ENCODE measurements at regions not wholly inside any gene's neighbourhood (a gene's known extent, or its start where the extent isn't known, plus 50 kb on each side); places are given as distances from the start of the nearest gene placed in this dataset.
A peak's percentile ranks its signal among the peaks of the same experiment; 100 is the strongest.

DNA sequence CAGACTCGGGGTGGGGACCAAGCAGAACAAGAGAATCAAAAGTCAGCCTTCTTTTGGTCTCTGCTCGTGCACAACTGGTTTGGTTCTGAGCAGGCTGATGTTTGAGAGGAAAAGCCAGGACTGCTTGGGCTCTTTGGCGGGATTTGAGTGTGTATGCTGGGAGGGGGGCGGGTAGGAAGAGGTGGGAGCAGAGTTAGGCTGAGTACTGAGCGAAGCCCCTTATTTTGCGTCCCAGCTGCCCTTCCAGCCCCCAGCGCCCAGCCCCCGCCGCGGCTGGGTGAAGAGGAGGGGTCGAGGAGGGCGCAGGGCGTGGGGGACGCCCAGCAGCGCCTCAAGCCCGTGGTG lies 153.5 kb upstream of the GOLIM4 start:
- DNase-seq (ENCODE audit: low read depth, low spot score) (no peak), ATAC-seq (peak; percentile 23)
- Histone ChIP-seq H3K4me1 (ENCODE audit: control insufficient read depth in 1 of 2, insufficient read depth in 2 of 2, low read length in 2 of 2) (peaks cover 0 to 7% of the 10 kb centered on the region in 2 experiments; a peak in 1 of 4 replicates), H3K27ac (ENCODE audit: low read depth, low read length) (no peak overlapping the region; the same call in 1 of the 2 replicates), H2AFZ (ENCODE audit: low read depth, low read length, poor library complexity, severe bottlenecking) (peak overlapping the region; percentile 1), H3K4me2 (ENCODE audit: low read length) (peak overlapping the region; percentile 73), H3K36me3 (ENCODE audit: control insufficient read depth in 1 of 2, insufficient read depth in 2 of 2, low read length in 2 of 2) (no peaks in the 10 kb centered on the region), H3K79me2 (ENCODE audit: insufficient read depth, low read length) (no peaks in the 10 kb centered on the region), H3K9me3 (ENCODE audit: control insufficient read depth in 1 of 2, insufficient read depth in 1 of 2, low read depth in 1 of 2, low read length in 2 of 2) (no peaks in the 10 kb centered on the region), H4K20me1 (ENCODE audit: insufficient read depth) (no peaks in the 10 kb centered on the region), H3K4me3 (replicated peaks in 1 of 2; ENCODE audit: low read depth in 1 of 2, low read length in 2 of 2) (peak overlapping the region; percentile 36 to 50), H3K9me2 (ENCODE audit: insufficient read depth) (no peaks in the 10 kb centered on the region), H3K27me3 (ENCODE audit: insufficient read depth, low read length) (peaks cover 21% of the 10 kb centered on the region; the same call in 1 of the 2 replicates), H3K9ac (ENCODE audit: low read length) (no peak overlapping the region)
- RAD21 ChIA-PET (ENCODE audit: low non-redundant PET in 1 of 2, low total read pairs in 2 of 2, uncharacterized antibody in 2 of 2, unreplicated experiment in 2 of 2): no interaction called here
- CTCF ChIA-PET: interaction anchor here (0.7 kb wide), 1 partner anchor 375 kb away, joined by 3 read pairs; no protein-coding TSS in a partner anchor
- POLR2A ChIA-PET: no interaction called here
- BruUV-seq (replicated peaks): no TSS peak
- TF ChIP-seq, protein P1, sequence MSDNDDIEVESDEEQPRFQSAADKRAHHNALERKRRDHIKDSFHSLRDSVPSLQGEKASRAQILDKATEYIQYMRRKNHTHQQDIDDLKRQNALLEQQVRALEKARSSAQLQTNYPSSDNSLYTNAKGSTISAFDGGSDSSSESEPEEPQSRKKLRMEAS (IDR thresholded peaks at IDR 0.05): no peak
- no peak for TF ChIP-seq REST (IDR thresholded peaks at IDR 0.05; ENCODE audit: low read depth)
- TF ChIP-seq ZBTB33 (IDR thresholded peaks at IDR 0.05; ENCODE audit: extremely low read depth, insufficient replicate concordance, low read length): no peak
- TF ChIP-seq EZH2phosphoT487 (IDR thresholded peaks at IDR 0.05; ENCODE audit: borderline replicate concordance): no peak
- TF ChIP-seq EGR1 (IDR thresholded peaks at IDR 0.05; ENCODE audit: low read depth): no peak
- no peak for TF ChIP-seq ELF1 (IDR thresholded peaks at IDR 0.05; ENCODE audit: borderline replicate concordance, low read depth)
- TF ChIP-seq POLR2AphosphoS5 (IDR thresholded peaks at IDR 0.05; ENCODE audit: low read depth, low read length): no peak
- no peak for TF ChIP-seq ZNF274 (IDR thresholded peaks at IDR 0.05; ENCODE audit: low read depth, low read length)
- TF ChIP-seq ATF3 (IDR thresholded peaks at IDR 0.05): no peak
- TF ChIP-seq EZH2 (IDR thresholded peaks at IDR 0.05): no peak
- TF ChIP-seq SP1 (IDR thresholded peaks at IDR 0.05; ENCODE audit: low read depth): no peak
- TF ChIP-seq SIN3A (IDR thresholded peaks at IDR 0.05; ENCODE audit: low read depth): no peak
- no peak for TF ChIP-seq CTCF (IDR thresholded peaks at IDR 0.05 in 2 of 3, conservative IDR thresholded peaks at IDR 0.05 in 1 of 3; ENCODE audit: borderline replicate concordance in 1 of 3, insufficient read depth in 1 of 3, low read depth in 2 of 3, low read length in 2 of 3)
- TF ChIP-seq RAD21 (IDR thresholded peaks at IDR 0.05; ENCODE audit: low read depth): no peak
- TF ChIP-seq POLR2A (IDR thresholded peaks at IDR 0.05; ENCODE audit: borderline replicate concordance, extremely low read depth, insufficient read depth, insufficient read length): no peak
- TF ChIP-seq YY1 (IDR thresholded peaks at IDR 0.05; ENCODE audit: extremely low read depth, insufficient replicate concordance, low read depth, low read length): no peak
- intact Hi-C loops (cut with micrococcal nuclease): no loop called here
